ENCODE measurements at regions not wholly inside any gene's neighbourhood (a gene's known extent, or its start where the extent isn't known, plus 50 kb on each side); places are given as distances from the start of the nearest gene placed in this dataset.

- Mint-ChIP-seq H3K9me3 (peaks cover 2 to 4% of the 10 kb centered on the region in 2 donors), H3K4me1 (no peaks in the 10 kb centered on the region), H3K27me3 (ENCODE audit: low read depth in 2 of 2) (peaks cover 8 to 23% of the 10 kb centered on the region in 2 donors), H3K27ac (no peak overlapping the region), H3K36me3 (peaks cover 7% of the 10 kb centered on the region), H3K4me3 (no peak overlapping the region)
- Histone ChIP-seq H3K4me3 (ENCODE audit: low read length) (no peak overlapping the region), H3K27me3 (ENCODE audit: control insufficient read depth, insufficient read depth, low read length) (no peaks in the 10 kb centered on the region), H3K27ac (ENCODE audit: low read length) (no peak overlapping the region), H3K36me3 (ENCODE audit: control insufficient read depth, insufficient read depth, low read length) (no peaks in the 10 kb centered on the region), H3K4me1 (ENCODE audit: control insufficient read depth, insufficient read depth, low read length) (no peaks in the 10 kb centered on the region), H3K9me3 (ENCODE audit: control insufficient read depth, insufficient read depth, low read length) (no peaks in the 10 kb centered on the region)
- intact Hi-C loops (cut with micrococcal nuclease): no loop called here
- ATAC-seq: no peak
- TF ChIP-seq CTCF (IDR thresholded peaks at IDR 0.05): no peak
- no peak for DNase-seq
Measured at GRCh38 chr7:93030605-93031225, 87.1 kb downstream of the SAMD9 start.

DNA sequence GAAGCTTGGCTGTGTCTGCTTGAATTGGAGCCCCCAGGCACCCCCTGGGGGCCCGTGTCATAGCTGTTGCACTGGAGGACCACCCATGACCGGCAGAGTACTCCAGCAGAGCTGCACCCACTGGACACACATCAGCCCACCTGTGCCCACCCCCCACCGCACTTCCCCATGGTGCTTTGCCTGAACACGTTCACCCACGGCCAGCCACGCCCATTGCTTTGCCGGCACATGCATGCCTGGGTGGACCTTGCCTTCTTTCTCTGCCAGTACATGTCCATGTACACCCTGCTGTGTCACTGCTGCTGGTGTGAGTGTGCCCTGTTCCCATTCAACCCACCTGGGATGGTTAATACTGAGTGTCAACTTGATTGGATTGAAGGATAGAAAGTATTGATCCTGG, 88.7 kb downstream of the SAMD9 start:
- ATAC-seq: no peak
- Histone ChIP-seq H3K4me3 (ENCODE audit: low read length) (no peak overlapping the region), H3K27ac (ENCODE audit: low read length) (no peak overlapping the region), H3K27me3 (ENCODE audit: control insufficient read depth, insufficient read depth, low read length) (no peaks in the 10 kb centered on the region), H3K9me3 (ENCODE audit: control insufficient read depth, insufficient read depth, low read length) (no peaks in the 10 kb centered on the region), H3K4me1 (ENCODE audit: control insufficient read depth, insufficient read depth, low read length) (no peaks in the 10 kb centered on the region), H3K36me3 (ENCODE audit: control insufficient read depth, insufficient read depth, low read length) (no peaks in the 10 kb centered on the region)
- Mint-ChIP-seq H3K27me3 (ENCODE audit: low read depth in 2 of 2) (peaks cover 13 to 27% of the 10 kb centered on the region in 2 donors), H3K4me3 (no peak overlapping the region), H3K27ac (no peak overlapping the region), H3K36me3 (peaks cover 7% of the 10 kb centered on the region), H3K4me1 (no peaks in the 10 kb centered on the region), H3K9me3 (peaks cover 2 to 4% of the 10 kb centered on the region in 2 donors)
- no peak for DNase-seq
- no peak for TF ChIP-seq CTCF (IDR thresholded peaks at IDR 0.05)
- 79% methylated on average over 7 of the region's 7 CpGs for WGBS (ENCODE audit: insufficient coverage)
- intact Hi-C loops (cut with micrococcal nuclease): no loop called here

DNA sequence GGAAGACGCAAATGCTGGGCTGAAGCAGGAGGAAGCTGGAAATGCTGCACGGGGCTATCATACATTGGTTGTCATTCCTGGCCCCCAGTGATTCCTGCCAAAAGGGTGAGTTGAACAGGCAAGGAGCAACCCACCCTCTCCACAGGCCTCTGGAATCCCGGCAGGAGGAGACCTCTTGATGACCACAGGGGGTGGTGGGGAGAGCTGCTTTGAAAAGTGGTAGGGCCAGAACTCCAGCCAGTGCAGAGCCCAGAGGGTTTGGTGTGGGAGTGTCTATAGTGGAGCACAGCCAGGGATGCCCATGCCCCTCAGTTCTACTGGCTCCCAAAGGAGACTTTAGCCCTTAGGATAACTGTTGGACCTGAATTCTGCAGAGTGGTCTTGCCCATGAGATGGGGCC, 89.2 kb downstream of the SAMD9 start:
- Mint-ChIP-seq H3K36me3 (peaks cover 7% of the 10 kb centered on the region), H3K27me3 (ENCODE audit: low read depth in 2 of 2) (peaks cover 13 to 27% of the 10 kb centered on the region in 2 donors), H3K27ac (no peak overlapping the region), H3K4me3 (no peak overlapping the region), H3K9me3 (peaks cover 2 to 4% of the 10 kb centered on the region in 2 donors), H3K4me1 (no peaks in the 10 kb centered on the region)
- ATAC-seq (no peak), DNase-seq (no peak)
- no peak for TF ChIP-seq CTCF (IDR thresholded peaks at IDR 0.05)
- Histone ChIP-seq H3K9me3 (ENCODE audit: control insufficient read depth, insufficient read depth, low read length) (no peaks in the 10 kb centered on the region), H3K36me3 (ENCODE audit: control insufficient read depth, insufficient read depth, low read length) (no peaks in the 10 kb centered on the region), H3K27ac (ENCODE audit: low read length) (no peak overlapping the region), H3K4me1 (ENCODE audit: control insufficient read depth, insufficient read depth, low read length) (no peaks in the 10 kb centered on the region), H3K27me3 (ENCODE audit: control insufficient read depth, insufficient read depth, low read length) (no peaks in the 10 kb centered on the region), H3K4me3 (ENCODE audit: low read length) (no peak overlapping the region)
- 95% methylated on average over 3 of the region's 3 CpGs for WGBS (ENCODE audit: insufficient coverage)
- intact Hi-C loops (cut with micrococcal nuclease): no loop called here

GRCh38 chr7:93027044-93027443, 90.7 kb downstream of the SAMD9 start:
- peaks cover 9 to 27% of the 10 kb centered on the region in 2 donors for H3K27me3 Mint-ChIP-seq (ENCODE audit: low read depth in 2 of 2)
- intact Hi-C loops (cut with micrococcal nuclease): no loop called here

More at GRCh38 chr7:93027044-93027443, 90.7 kb downstream of the SAMD9 start:
- Histone ChIP-seq H3K9me3 (ENCODE audit: control insufficient read depth, insufficient read depth, low read length) (peaks cover 3% of the 10 kb centered on the region), H3K36me3 (ENCODE audit: control insufficient read depth, insufficient read depth, low read length) (no peaks in the 10 kb centered on the region), H3K4me3 (ENCODE audit: low read length) (no peak overlapping the region), H3K27me3 (ENCODE audit: control insufficient read depth, insufficient read depth, low read length) (no peaks in the 10 kb centered on the region), H3K4me1 (ENCODE audit: control insufficient read depth, insufficient read depth, low read length) (no peaks in the 10 kb centered on the region), H3K27ac (ENCODE audit: low read length) (no peak overlapping the region)
- ATAC-seq (no peak), DNase-seq (no peak)
- TF ChIP-seq CTCF (IDR thresholded peaks at IDR 0.05): no peak
- no peak overlapping the region for H3K27ac Mint-ChIP-seq
- no peak overlapping the region for H3K4me3 Mint-ChIP-seq
- H3K4me1 Mint-ChIP-seq: no peaks in the 10 kb centered on the region
- H3K36me3 Mint-ChIP-seq: peaks cover 7% of the 10 kb centered on the region
- whole genome bisulfite sequencing (ENCODE audit: insufficient coverage): 83% methylated on average over 5 of the region's 5 CpGs
- H3K9me3 Mint-ChIP-seq: peaks cover 0 to 4% of the 10 kb centered on the region in 2 donors
